ENCODE measurements at regions not wholly inside any gene's neighbourhood (a gene's known extent, or its start where the extent isn't known, plus 50 kb on each side); places are given as distances from the start of the nearest gene placed in this dataset.

GRCh38 chrX:148372925-148373324 lies 127.5 kb upstream of the AFF2 start:
- no peak for TF ChIP-seq CTCF (IDR thresholded peaks at IDR 0.05)
- no peak for TF ChIP-seq POLR2A (IDR thresholded peaks at IDR 0.05)
